GM23338 (cell line): ENCODE measurements at regions not wholly inside any gene's neighbourhood (a gene's known extent, or its start where the extent isn't known, plus 50 kb on each side); places are given as distances from the start of the nearest gene placed in this dataset.

Source experiments
- ATAC-seq: fragments of 200-7000 bp; cut with Tn5 transposase; 3 replicates; pipeline ENCODE4 v1.9.1; 2020
- DNase-seq: peaks from one replicate; pipeline ENCODE4 v3.0.0-alpha.2; 2015; ENCODE audit warnings: low spot score
- H2AFZ ChIP-seq: fragments of 200-600 bp; sonication (generic); 2 replicates; pipeline ENCODE4 v1.8.0; 2016; ENCODE audit warnings: antibody characterized with exemption, mild to moderate bottlenecking, moderate library complexity
- H3F3A ChIP-seq: fragments of 200-600 bp; sonication (generic); replicated peaks from 2 replicates; pipeline ENCODE4 v1.8.0; 2017; ENCODE audit warnings: antibody characterized with exemption, mixed run types, low read depth
- H3K27ac ChIP-seq: fragments of 200-600 bp; sonication (generic); 2 replicates; pipeline ENCODE4 v1.6.1; 2016; ENCODE audit warnings: low read depth
- H3K27me3 ChIP-seq: fragments of 200-600 bp; sonication (generic); 2 replicates; pipeline ENCODE4 v1.8.0; 2016; ENCODE audit warnings: mild to moderate bottlenecking, mixed run types, moderate library complexity; ENCODE audit not compliant: insufficient read depth
- H3K36me3 ChIP-seq: fragments of 200-600 bp; sonication (generic); 2 replicates; pipeline ENCODE4 v1.8.0; 2016; ENCODE audit warnings: mild to moderate bottlenecking; ENCODE audit not compliant: insufficient read depth
- H3K4me1 ChIP-seq: fragments of 200-600 bp; sonication (generic); 2 replicates; pipeline ENCODE4 v1.8.0; 2016; ENCODE audit warnings: mild to moderate bottlenecking, moderate library complexity; ENCODE audit not compliant: insufficient read depth
- H3K4me2 ChIP-seq: fragments of 200-600 bp; sonication (generic); 2 replicates; pipeline ENCODE4 v1.7.1; 2017; ENCODE audit warnings: mixed run types
- H3K4me3 ChIP-seq: fragments of 200-600 bp; sonication (generic); 2 replicates; pipeline ENCODE4 v1.6.1; 2016; ENCODE audit warnings: mixed run types
- H3K79me2 ChIP-seq: fragments of 200-600 bp; sonication (generic); replicated peaks from 2 replicates; pipeline ENCODE4 v1.8.0; 2017; ENCODE audit warnings: mild to moderate bottlenecking; ENCODE audit not compliant: insufficient read depth
- H3K9me2 ChIP-seq: fragments of 200-600 bp; sonication (generic); 2 replicates; pipeline ENCODE4 v1.8.0; 2017; ENCODE audit not compliant: insufficient read depth
- H4K20me1 ChIP-seq: fragments of 200-600 bp; sonication (generic); replicated peaks from 2 replicates; pipeline ENCODE4 v1.8.0; 2017; ENCODE audit warnings: mild to moderate bottlenecking; ENCODE audit not compliant: insufficient read depth
- H3K27ac Mint-ChIP-seq: 2 replicates; pipeline ENCODE4 v1.8.0; 2020; ENCODE audit warnings: inconsistent platforms, mild to moderate bottlenecking, moderate library complexity, mixed read lengths
- H3K27me3 Mint-ChIP-seq: 3 replicates; pipeline ENCODE4 v1.8.0; 2022; ENCODE audit warnings: low read depth, mild to moderate bottlenecking, moderate library complexity, mixed read lengths, inconsistent platforms; ENCODE audit not compliant: insufficient read depth, poor library complexity
- H3K36me3 Mint-ChIP-seq: 3 replicates; pipeline ENCODE4 v1.8.0; 2021; ENCODE audit warnings: low read depth, mild to moderate bottlenecking, inconsistent platforms, moderate library complexity, mixed read lengths
- H3K4me1 Mint-ChIP-seq: 3 replicates; pipeline ENCODE4 v1.8.0; 2020; ENCODE audit warnings: mild to moderate bottlenecking, inconsistent platforms, mixed read lengths
- H3K4me3 Mint-ChIP-seq: 3 replicates; pipeline ENCODE4 v1.8.0; 2021; ENCODE audit warnings: moderate library complexity, mild to moderate bottlenecking, inconsistent platforms, mixed read lengths
- H3K9me3 Mint-ChIP-seq: 3 replicates; pipeline ENCODE4 v1.8.0; 2020; ENCODE audit warnings: moderate library complexity, mild to moderate bottlenecking, inconsistent platforms, mixed read lengths
- CREB1 ChIP-seq: fragments of 250-450 bp; sonication (Bioruptor Pico); IDR thresholded peaks from 2 replicates; pipeline ENCODE4 v1.5.0; 2020; ENCODE audit warnings: low read depth, mild to moderate bottlenecking, moderate library complexity
- EZH2 ChIP-seq: fragments of 200-600 bp; sonication (generic); IDR thresholded peaks from one replicate; pipeline ENCODE4 v1.8.0; 2017; ENCODE audit warnings: antibody characterized with exemption, mild to moderate bottlenecking, low read depth; ENCODE audit not compliant: unreplicated experiment
- EZH2phosphoT487 ChIP-seq: fragments of 200-600 bp; sonication (generic); IDR thresholded peaks from one replicate; pipeline ENCODE4 v1.8.1; 2018; ENCODE audit warnings: antibody characterized with exemption; ENCODE audit not compliant: unreplicated experiment
- JUNB ChIP-seq: IDR thresholded peaks from one replicate; pipeline ENCODE4 v1.6.1; 2016; ENCODE audit warnings: antibody characterized with exemption; ENCODE audit not compliant: unreplicated experiment
- NANOG ChIP-seq: IDR thresholded peaks from 2 replicates; pipeline ENCODE4 v1.6.1; 2016; ENCODE audit warnings: antibody characterized with exemption, borderline replicate concordance
- POLR2AphosphoS5 ChIP-seq: IDR thresholded peaks from 2 replicates; pipeline ENCODE4 v1.6.1; 2016; ENCODE audit warnings: antibody characterized with exemption, low read depth
- STAT1 ChIP-seq: IDR thresholded peaks from one replicate; pipeline ENCODE4 v1.6.1; 2016; ENCODE audit warnings: antibody characterized with exemption; ENCODE audit not compliant: unreplicated experiment
- ZNF114 ChIP-seq: fragments of 250-450 bp; sonication (Bioruptor Pico); IDR thresholded peaks from 2 replicates; pipeline ENCODE4 v1.5.0; 2020; ENCODE audit warnings: mild to moderate bottlenecking, moderate library complexity
- ZNF331 ChIP-seq: fragments of 250-450 bp; sonication (Bioruptor Pico); IDR thresholded peaks from 2 replicates; pipeline ENCODE4 v1.5.0; 2020; ENCODE audit warnings: low read depth, mild to moderate bottlenecking, moderate library complexity
- TF ChIP-seq, protein P1 (sequence below): IDR thresholded peaks from one replicate; pipeline ENCODE4 v1.6.1; 2018; ENCODE audit warnings: antibody characterized with exemption; ENCODE audit not compliant: unreplicated experiment
- TF ChIP-seq, protein P2 (sequence below): IDR thresholded peaks from 2 replicates; pipeline ENCODE4 v1.6.1; 2016; ENCODE audit warnings: antibody characterized with exemption
- TF ChIP-seq, protein P3 (sequence below), 2 experiments: fragments of 200-600 bp in 1 of 2; sonication (generic) in 1 of 2; conservative IDR thresholded peaks; 2 replicates each; pipeline versions ENCODE4 v1.5.1 to v1.6.1; 2016 to 2017; ENCODE audit warnings: antibody characterized with exemption in 2 of 2, low read depth in 2 of 2, mild to moderate bottlenecking in 2 of 2, moderate library complexity in 1 of 2
- TF ChIP-seq, protein P4 (sequence below): fragments of 250-450 bp; sonication (Bioruptor Pico); IDR thresholded peaks from 2 replicates; pipeline ENCODE4 v1.5.0; 2020; ENCODE audit warnings: mild to moderate bottlenecking, moderate library complexity

GRCh38 chrX:131445955-131446354 lies 97.9 kb upstream of the OR13H1 start:
- Histone ChIP-seq H3K4me2 (no peak overlapping the region), H3K9me2 (no peaks in the 10 kb centered on the region), H3F3A (no peaks in the 10 kb centered on the region), H3K4me1 (no peaks in the 10 kb centered on the region), H3K27me3 (no peaks in the 10 kb centered on the region), H2AFZ (no peak overlapping the region), H3K27ac (no peak overlapping the region), H3K4me3 (no peak overlapping the region), H3K36me3 (no peaks in the 10 kb centered on the region), H3K79me2 (no peaks in the 10 kb centered on the region), H4K20me1 (no peaks in the 10 kb centered on the region)
- Mint-ChIP-seq H3K27me3 (peaks cover 3% of the 10 kb centered on the region), H3K4me3 (no peak overlapping the region), H3K36me3 (peaks cover 5% of the 10 kb centered on the region; the same call in 1 of the 3 replicates), H3K9me3 (peaks cover 10% of the 10 kb centered on the region; the same call in 2 of the 3 replicates), H3K4me1 (no peaks in the 10 kb centered on the region), H3K27ac (no peak overlapping the region)
- no peak for DNase-seq
- TF ChIP-seq JUNB (no peak), EZH2 (no peak), ZNF331 (CRISPR knock-in tag) (no peak), NANOG (no peak), EZH2phosphoT487 (no peak), ZNF114 (CRISPR knock-in tag) (no peak), CREB1 (CRISPR knock-in tag) (no peak), STAT1 (no peak), POLR2AphosphoS5 (no peak)
- TF ChIP-seq, protein P1, sequence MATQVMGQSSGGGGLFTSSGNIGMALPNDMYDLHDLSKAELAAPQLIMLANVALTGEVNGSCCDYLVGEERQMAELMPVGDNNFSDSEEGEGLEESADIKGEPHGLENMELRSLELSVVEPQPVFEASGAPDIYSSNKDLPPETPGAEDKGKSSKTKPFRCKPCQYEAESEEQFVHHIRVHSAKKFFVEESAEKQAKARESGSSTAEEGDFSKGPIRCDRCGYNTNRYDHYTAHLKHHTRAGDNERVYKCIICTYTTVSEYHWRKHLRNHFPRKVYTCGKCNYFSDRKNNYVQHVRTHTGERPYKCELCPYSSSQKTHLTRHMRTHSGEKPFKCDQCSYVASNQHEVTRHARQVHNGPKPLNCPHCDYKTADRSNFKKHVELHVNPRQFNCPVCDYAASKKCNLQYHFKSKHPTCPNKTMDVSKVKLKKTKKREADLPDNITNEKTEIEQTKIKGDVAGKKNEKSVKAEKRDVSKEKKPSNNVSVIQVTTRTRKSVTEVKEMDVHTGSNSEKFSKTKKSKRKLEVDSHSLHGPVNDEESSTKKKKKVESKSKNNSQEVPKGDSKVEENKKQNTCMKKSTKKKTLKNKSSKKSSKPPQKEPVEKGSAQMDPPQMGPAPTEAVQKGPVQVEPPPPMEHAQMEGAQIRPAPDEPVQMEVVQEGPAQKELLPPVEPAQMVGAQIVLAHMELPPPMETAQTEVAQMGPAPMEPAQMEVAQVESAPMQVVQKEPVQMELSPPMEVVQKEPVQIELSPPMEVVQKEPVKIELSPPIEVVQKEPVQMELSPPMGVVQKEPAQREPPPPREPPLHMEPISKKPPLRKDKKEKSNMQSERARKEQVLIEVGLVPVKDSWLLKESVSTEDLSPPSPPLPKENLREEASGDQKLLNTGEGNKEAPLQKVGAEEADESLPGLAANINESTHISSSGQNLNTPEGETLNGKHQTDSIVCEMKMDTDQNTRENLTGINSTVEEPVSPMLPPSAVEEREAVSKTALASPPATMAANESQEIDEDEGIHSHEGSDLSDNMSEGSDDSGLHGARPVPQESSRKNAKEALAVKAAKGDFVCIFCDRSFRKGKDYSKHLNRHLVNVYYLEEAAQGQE, result no peak
- TF ChIP-seq, protein P2, sequence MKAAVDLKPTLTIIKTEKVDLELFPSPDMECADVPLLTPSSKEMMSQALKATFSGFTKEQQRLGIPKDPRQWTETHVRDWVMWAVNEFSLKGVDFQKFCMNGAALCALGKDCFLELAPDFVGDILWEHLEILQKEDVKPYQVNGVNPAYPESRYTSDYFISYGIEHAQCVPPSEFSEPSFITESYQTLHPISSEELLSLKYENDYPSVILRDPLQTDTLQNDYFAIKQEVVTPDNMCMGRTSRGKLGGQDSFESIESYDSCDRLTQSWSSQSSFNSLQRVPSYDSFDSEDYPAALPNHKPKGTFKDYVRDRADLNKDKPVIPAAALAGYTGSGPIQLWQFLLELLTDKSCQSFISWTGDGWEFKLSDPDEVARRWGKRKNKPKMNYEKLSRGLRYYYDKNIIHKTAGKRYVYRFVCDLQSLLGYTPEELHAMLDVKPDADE, result no peak
- TF ChIP-seq, protein P3, sequence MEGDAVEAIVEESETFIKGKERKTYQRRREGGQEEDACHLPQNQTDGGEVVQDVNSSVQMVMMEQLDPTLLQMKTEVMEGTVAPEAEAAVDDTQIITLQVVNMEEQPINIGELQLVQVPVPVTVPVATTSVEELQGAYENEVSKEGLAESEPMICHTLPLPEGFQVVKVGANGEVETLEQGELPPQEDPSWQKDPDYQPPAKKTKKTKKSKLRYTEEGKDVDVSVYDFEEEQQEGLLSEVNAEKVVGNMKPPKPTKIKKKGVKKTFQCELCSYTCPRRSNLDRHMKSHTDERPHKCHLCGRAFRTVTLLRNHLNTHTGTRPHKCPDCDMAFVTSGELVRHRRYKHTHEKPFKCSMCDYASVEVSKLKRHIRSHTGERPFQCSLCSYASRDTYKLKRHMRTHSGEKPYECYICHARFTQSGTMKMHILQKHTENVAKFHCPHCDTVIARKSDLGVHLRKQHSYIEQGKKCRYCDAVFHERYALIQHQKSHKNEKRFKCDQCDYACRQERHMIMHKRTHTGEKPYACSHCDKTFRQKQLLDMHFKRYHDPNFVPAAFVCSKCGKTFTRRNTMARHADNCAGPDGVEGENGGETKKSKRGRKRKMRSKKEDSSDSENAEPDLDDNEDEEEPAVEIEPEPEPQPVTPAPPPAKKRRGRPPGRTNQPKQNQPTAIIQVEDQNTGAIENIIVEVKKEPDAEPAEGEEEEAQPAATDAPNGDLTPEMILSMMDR (conservative IDR thresholded peaks at IDR 0.05; ENCODE audit: low read depth in 2 of 2), result no peak
- TF ChIP-seq, protein P4, sequence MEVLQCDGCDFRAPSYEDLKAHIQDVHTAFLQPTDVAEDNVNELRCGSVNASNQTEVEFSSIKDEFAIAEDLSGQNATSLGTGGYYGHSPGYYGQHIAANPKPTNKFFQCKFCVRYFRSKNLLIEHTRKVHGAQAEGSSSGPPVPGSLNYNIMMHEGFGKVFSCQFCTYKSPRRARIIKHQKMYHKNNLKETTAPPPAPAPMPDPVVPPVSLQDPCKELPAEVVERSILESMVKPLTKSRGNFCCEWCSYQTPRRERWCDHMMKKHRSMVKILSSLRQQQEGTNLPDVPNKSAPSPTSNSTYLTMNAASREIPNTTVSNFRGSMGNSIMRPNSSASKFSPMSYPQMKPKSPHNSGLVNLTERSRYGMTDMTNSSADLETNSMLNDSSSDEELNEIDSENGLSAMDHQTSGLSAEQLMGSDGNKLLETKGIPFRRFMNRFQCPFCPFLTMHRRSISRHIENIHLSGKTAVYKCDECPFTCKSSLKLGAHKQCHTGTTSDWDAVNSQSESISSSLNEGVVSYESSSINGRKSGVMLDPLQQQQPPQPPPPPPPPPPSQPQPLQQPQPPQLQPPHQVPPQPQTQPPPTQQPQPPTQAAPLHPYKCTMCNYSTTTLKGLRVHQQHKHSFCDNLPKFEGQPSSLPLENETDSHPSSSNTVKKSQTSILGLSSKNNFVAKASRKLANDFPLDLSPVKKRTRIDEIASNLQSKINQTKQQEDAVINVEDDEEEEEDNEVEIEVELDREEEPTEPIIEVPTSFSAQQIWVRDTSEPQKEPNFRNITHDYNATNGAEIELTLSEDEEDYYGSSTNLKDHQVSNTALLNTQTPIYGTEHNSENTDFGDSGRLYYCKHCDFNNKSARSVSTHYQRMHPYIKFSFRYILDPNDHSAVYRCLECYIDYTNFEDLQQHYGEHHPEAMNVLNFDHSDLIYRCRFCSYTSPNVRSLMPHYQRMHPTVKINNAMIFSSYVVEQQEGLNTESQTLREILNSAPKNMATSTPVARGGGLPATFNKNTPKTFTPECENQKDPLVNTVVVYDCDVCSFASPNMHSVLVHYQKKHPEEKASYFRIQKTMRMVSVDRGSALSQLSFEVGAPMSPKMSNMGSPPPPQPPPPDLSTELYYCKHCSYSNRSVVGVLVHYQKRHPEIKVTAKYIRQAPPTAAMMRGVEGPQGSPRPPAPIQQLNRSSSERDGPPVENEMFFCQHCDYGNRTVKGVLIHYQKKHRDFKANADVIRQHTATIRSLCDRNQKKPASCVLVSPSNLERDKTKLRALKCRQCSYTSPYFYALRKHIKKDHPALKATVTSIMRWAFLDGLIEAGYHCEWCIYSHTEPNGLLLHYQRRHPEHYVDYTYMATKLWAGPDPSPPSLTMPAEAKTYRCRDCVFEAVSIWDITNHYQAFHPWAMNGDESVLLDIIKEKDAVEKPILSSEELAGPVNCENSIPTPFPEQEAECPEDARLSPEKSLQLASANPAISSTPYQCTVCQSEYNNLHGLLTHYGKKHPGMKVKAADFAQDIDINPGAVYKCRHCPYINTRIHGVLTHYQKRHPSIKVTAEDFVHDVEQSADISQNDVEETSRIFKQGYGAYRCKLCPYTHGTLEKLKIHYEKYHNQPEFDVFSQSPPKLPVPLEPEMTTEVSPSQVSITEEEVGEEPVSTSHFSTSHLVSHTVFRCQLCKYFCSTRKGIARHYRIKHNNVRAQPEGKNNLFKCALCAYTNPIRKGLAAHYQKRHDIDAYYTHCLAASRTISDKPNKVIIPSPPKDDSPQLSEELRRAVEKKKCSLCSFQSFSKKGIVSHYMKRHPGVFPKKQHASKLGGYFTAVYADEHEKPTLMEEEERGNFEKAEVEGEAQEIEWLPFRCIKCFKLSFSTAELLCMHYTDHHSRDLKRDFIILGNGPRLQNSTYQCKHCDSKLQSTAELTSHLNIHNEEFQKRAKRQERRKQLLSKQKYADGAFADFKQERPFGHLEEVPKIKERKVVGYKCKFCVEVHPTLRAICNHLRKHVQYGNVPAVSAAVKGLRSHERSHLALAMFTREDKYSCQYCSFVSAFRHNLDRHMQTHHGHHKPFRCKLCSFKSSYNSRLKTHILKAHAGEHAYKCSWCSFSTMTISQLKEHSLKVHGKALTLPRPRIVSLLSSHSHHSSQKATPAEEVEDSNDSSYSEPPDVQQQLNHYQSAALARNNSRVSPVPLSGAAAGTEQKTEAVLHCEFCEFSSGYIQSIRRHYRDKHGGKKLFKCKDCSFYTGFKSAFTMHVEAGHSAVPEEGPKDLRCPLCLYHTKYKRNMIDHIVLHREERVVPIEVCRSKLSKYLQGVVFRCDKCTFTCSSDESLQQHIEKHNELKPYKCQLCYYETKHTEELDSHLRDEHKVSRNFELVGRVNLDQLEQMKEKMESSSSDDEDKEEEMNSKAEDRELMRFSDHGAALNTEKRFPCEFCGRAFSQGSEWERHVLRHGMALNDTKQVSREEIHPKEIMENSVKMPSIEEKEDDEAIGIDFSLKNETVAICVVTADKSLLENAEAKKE (CRISPR knock-in tag), result no peak
- ATAC-seq, result no peak
